Peyer's patch (tissue), 4 donors: ENCODE measurements at regions not wholly inside any gene's neighbourhood (a gene's known extent, or its start where the extent isn't known, plus 50 kb on each side); places are given as distances from the start of the nearest gene placed in this dataset.

Source experiments
- POLR2A ChIP-seq, 2 donors: fragments of 450-650 bp; IDR thresholded peaks; one replicate each; pipeline ENCODE4 v1.5.1; 2017; ENCODE audit warnings: antibody characterized with exemption in 2 of 2, mild to moderate bottlenecking in 2 of 2, moderate library complexity in 2 of 2
- TF ChIP-seq, protein P1 (sequence below), 6 experiments: fragments of 450-650 bp in 4 of 6; fragments of 200-600 bp in 2 of 6; sonication (generic) in 1 of 6; IDR thresholded peaks; one replicate each; pipeline ENCODE4 v1.5.1; 2017 to 2019; ENCODE audit warnings: antibody characterized with exemption in 6 of 6, mild to moderate bottlenecking in 3 of 6, moderate library complexity in 1 of 6

DNA sequence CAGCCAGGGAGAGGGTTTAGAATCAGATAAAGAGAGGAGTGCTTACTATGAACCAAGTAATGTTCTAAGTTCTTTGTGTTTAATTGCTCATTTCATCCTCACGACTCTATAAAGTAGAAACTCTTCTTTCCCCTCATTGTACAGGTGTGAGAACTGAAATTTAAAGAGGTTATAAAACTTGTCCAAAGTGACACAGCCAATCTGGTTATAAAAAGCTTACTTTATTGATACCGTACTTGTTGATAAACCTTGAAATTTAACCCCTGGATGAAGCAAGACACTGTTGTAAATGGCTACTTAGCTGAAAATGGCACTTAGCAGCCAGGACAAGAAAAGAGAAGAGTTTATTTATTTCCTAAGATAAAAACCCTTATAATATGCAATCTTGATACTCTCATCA lies 702.4 kb downstream of the KCTD16 start:
- no peak for TF ChIP-seq POLR2A (IDR thresholded peaks at IDR 0.05)
- TF ChIP-seq, protein P1, sequence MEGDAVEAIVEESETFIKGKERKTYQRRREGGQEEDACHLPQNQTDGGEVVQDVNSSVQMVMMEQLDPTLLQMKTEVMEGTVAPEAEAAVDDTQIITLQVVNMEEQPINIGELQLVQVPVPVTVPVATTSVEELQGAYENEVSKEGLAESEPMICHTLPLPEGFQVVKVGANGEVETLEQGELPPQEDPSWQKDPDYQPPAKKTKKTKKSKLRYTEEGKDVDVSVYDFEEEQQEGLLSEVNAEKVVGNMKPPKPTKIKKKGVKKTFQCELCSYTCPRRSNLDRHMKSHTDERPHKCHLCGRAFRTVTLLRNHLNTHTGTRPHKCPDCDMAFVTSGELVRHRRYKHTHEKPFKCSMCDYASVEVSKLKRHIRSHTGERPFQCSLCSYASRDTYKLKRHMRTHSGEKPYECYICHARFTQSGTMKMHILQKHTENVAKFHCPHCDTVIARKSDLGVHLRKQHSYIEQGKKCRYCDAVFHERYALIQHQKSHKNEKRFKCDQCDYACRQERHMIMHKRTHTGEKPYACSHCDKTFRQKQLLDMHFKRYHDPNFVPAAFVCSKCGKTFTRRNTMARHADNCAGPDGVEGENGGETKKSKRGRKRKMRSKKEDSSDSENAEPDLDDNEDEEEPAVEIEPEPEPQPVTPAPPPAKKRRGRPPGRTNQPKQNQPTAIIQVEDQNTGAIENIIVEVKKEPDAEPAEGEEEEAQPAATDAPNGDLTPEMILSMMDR (IDR thresholded peaks at IDR 0.05), result no peak
